ENCODE measurements at regions not wholly inside any gene's neighbourhood (a gene's known extent, or its start where the extent isn't known, plus 50 kb on each side); places are given as distances from the start of the nearest gene placed in this dataset.

GRCh38 chr20:39627765-39628164 is 665.6 kb downstream of the DHX35 start:
- TF ChIP-seq CTCF (conservative IDR thresholded peaks at IDR 0.05): no peak
- H3K27ac ChIP-seq: no peak overlapping the region

GRCh38 chr20:39624316-39624715 is 662.2 kb downstream of the DHX35 start:
- TF ChIP-seq CTCF (conservative IDR thresholded peaks at IDR 0.05): no peak
- H3K27ac ChIP-seq: no peak overlapping the region

GRCh38 chr20:39623584-39624234 is 661.6 kb downstream of the DHX35 start:
- no peak overlapping the region for H3K27ac ChIP-seq
- no peak for TF ChIP-seq CTCF (conservative IDR thresholded peaks at IDR 0.05)

- no peak for TF ChIP-seq CTCF (conservative IDR thresholded peaks at IDR 0.05)
- H3K27ac ChIP-seq: no peak overlapping the region
These were observed 657.2 kb downstream of the DHX35 start for GRCh38 chr20:39619271-39619785.

GRCh38 chr20:39611901-39612300 is 649.8 kb downstream of the DHX35 start:
- no peak overlapping the region for H3K27ac ChIP-seq
- TF ChIP-seq CTCF (conservative IDR thresholded peaks at IDR 0.05): no peak

- no peak for TF ChIP-seq CTCF (conservative IDR thresholded peaks at IDR 0.05)
- no peak overlapping the region for H3K27ac ChIP-seq
These were observed 645.0 kb downstream of the DHX35 start for GRCh38 chr20:39607141-39607540.

GRCh38 chr20:39605908-39606307 is 643.8 kb downstream of the DHX35 start:
- no peak overlapping the region for H3K27ac ChIP-seq
- TF ChIP-seq CTCF (conservative IDR thresholded peaks at IDR 0.05): no peak

Data from VCaP (cell line).